ENCODE measurements at regions not wholly inside any gene's neighbourhood (a gene's known extent, or its start where the extent isn't known, plus 50 kb on each side); places are given as distances from the start of the nearest gene placed in this dataset.

- Histone ChIP-seq H3K4me3 (no peak overlapping the region), H3K27me3 (replicated peaks in 1 of 7) (no peaks in the 10 kb centered on the region), H3K4me1 (no peaks in the 10 kb centered on the region), H3K27ac (no peak overlapping the region), H3K9me3 (peaks cover 0 to 7% (median 0%) of the 10 kb centered on the region in 8 donors), H3K36me3 (no peaks in the 10 kb centered on the region)
- no peak for DNase-seq
- intact Hi-C loops (cut with DNase I; ENCODE audit: low total_unique reads) = no loop called here
- no peak for TF ChIP-seq CTCF (IDR thresholded peaks at IDR 0.05 in 8 of 11, conservative IDR thresholded peaks at IDR 0.05 in 3 of 11)
- TF ChIP-seq POLR2AphosphoS5 (IDR thresholded peaks at IDR 0.05) = no peak
- TF ChIP-seq POLR2A (IDR thresholded peaks at IDR 0.05) = no peak
- 79 to 88% (median 83%) methylated on average over 5 of the region's 5 CpGs for WGBS, 5 donors
These were observed 439.7 kb upstream of the FRG1 start for GRCh38 chr4:189500970-189501369.

- no peak overlapping the region for H3K4me3 ChIP-seq
- no peak for TF ChIP-seq POLR2AphosphoS5 (IDR thresholded peaks at IDR 0.05)
- no peak for TF ChIP-seq CTCF (IDR thresholded peaks at IDR 0.05 in 8 of 11, conservative IDR thresholded peaks at IDR 0.05 in 3 of 11)
- no peak for TF ChIP-seq POLR2A (IDR thresholded peaks at IDR 0.05)
- no peak for DNase-seq
- no peaks in the 10 kb centered on the region for H3K4me1 ChIP-seq
- H3K27ac ChIP-seq = no peak overlapping the region
- intact Hi-C loops (cut with DNase I; ENCODE audit: low total_unique reads) = no loop called here
- H3K27me3 ChIP-seq (replicated peaks in 1 of 7) = no peaks in the 10 kb centered on the region
- 72 to 84% (median 80%) methylated on average over 12 of the region's 12 CpGs for WGBS, 5 donors
- H3K9me3 ChIP-seq = peaks cover 0 to 7% (median 0%) of the 10 kb centered on the region in 8 donors
- no peaks in the 10 kb centered on the region for H3K36me3 ChIP-seq
These were observed 437.7 kb upstream of the FRG1 start for GRCh38 chr4:189502841-189503435.

- Histone ChIP-seq H3K9me3 (peaks cover 0 to 7% (median 0%) of the 10 kb centered on the region in 8 donors), H3K27me3 (replicated peaks in 1 of 7) (no peaks in the 10 kb centered on the region), H3K4me1 (no peaks in the 10 kb centered on the region), H3K4me3 (no peak overlapping the region), H3K36me3 (no peaks in the 10 kb centered on the region), H3K27ac (no peak overlapping the region)
- no peak for DNase-seq
- WGBS, 5 donors = 19 to 34% (median 25%) methylated on average over 2 of the region's 2 CpGs
- intact Hi-C loops (cut with DNase I; ENCODE audit: low total_unique reads) = no loop called here
- no peak for TF ChIP-seq CTCF (IDR thresholded peaks at IDR 0.05 in 8 of 11, conservative IDR thresholded peaks at IDR 0.05 in 3 of 11)
- TF ChIP-seq POLR2A (IDR thresholded peaks at IDR 0.05) = no peak
- no peak for TF ChIP-seq POLR2AphosphoS5 (IDR thresholded peaks at IDR 0.05)
These were observed 436.5 kb upstream of the FRG1 start for GRCh38 chr4:189504220-189504619.

- Histone ChIP-seq H3K27ac (no peak overlapping the region), H3K27me3 (replicated peaks in 1 of 7) (no peaks in the 10 kb centered on the region), H3K4me1 (no peaks in the 10 kb centered on the region), H3K36me3 (no peaks in the 10 kb centered on the region), H3K4me3 (no peak overlapping the region), H3K9me3 (no peaks in the 10 kb centered on the region)
- DNase-seq = no peak
- intact Hi-C loops (cut with DNase I; ENCODE audit: low total_unique reads) = no loop called here
- TF ChIP-seq CTCF (IDR thresholded peaks at IDR 0.05 in 8 of 11, conservative IDR thresholded peaks at IDR 0.05 in 3 of 11) (no peak), POLR2A (IDR thresholded peaks at IDR 0.05) (no peak), POLR2AphosphoS5 (IDR thresholded peaks at IDR 0.05) (no peak)
- 87 to 98% (median 93%) methylated on average over 3 of the region's 3 CpGs for WGBS, 5 donors
These were observed 435.3 kb upstream of the FRG1 start for GRCh38 chr4:189505380-189505779.

Measured in spleen (tissue), 11 donors.